RWPE1 (cell line): ENCODE measurements at regions not wholly inside any gene's neighbourhood (a gene's known extent, or its start where the extent isn't known, plus 50 kb on each side); places are given as distances from the start of the nearest gene placed in this dataset.

Source experiments
- CTCF ChIA-PET: fragments of 350-600 bp; sonication (Branson Sonifier 250); formaldehyde crosslinking; extraction: SDS; loops from one replicate; lab custom pipeline; 2021; lab: Yijun Ruan, JAX
- POLR2A ChIA-PET: fragments of 400-600 bp; formaldehyde crosslinking; extraction: SDS; loops from one replicate; lab custom pipeline; 2020; ENCODE audit warnings: antibody characterized with exemption; ENCODE audit not compliant: low non-redundant PET; lab: Yijun Ruan, JAX
- DNase-seq: peaks from one replicate; pipeline ENCODE4 v3.0.0; 2012; ENCODE audit warnings: low spot score
- H3K27ac ChIP-seq: fragments of 450-650 bp; 2 replicates; pipeline ENCODE4 v1.5.1; 2017
- TF ChIP-seq, protein P1 (sequence below): fragments of 450-650 bp; conservative IDR thresholded peaks from 2 replicates; pipeline ENCODE4 v1.5.1; 2017; ENCODE audit warnings: low read depth, mild to moderate bottlenecking

DNA sequence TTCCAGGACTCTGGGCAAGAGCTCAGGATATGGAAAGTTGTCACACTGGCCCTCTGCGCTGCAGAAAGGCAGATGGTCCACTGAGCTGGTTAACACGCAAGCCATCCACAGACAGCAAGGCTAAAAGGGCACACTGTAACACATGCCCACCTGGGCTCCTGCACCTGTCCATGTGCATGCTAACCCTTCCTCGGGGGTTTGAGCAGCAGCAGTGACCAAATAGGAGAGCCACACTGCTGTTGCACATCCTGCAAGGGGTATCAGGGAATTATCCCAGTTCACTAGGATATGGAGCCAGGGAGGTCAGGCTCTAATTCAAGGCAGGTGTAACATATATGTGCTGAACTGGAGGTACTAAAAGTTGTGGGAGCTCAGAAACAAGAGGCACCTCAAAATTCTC, 471.0 kb upstream of the CDH5 start:
- ChIA-PET POLR2A (no interaction called here), CTCF (no interaction called here)
- DNase-seq: no peak
- H3K27ac ChIP-seq: no peak overlapping the region
- TF ChIP-seq, protein P1, sequence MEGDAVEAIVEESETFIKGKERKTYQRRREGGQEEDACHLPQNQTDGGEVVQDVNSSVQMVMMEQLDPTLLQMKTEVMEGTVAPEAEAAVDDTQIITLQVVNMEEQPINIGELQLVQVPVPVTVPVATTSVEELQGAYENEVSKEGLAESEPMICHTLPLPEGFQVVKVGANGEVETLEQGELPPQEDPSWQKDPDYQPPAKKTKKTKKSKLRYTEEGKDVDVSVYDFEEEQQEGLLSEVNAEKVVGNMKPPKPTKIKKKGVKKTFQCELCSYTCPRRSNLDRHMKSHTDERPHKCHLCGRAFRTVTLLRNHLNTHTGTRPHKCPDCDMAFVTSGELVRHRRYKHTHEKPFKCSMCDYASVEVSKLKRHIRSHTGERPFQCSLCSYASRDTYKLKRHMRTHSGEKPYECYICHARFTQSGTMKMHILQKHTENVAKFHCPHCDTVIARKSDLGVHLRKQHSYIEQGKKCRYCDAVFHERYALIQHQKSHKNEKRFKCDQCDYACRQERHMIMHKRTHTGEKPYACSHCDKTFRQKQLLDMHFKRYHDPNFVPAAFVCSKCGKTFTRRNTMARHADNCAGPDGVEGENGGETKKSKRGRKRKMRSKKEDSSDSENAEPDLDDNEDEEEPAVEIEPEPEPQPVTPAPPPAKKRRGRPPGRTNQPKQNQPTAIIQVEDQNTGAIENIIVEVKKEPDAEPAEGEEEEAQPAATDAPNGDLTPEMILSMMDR: no peak

DNA sequence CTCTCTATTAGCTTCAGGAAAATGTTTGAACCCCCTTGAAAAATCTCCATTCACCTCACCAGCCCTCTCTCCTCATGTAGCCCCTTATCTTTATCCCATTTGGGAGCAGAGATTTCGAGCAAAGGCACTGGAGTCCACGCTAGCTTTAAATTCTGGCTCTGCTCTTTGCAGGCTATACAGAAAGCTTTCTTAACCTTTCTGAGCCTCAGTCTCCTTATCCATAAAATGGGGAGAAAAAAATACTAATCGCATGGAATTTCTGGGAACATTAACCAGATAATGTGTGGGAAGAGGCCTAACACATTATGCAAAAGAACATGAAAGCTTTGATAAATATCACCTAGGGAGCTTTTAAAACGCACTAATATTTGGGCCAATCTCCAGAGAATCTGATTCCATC, 476.3 kb upstream of the CDH5 start:
- DNase-seq: no peak
- H3K27ac ChIP-seq: no peak overlapping the region
- ChIA-PET CTCF (no interaction called here), POLR2A (no interaction called here)
- TF ChIP-seq, protein P1: no peak

DNA sequence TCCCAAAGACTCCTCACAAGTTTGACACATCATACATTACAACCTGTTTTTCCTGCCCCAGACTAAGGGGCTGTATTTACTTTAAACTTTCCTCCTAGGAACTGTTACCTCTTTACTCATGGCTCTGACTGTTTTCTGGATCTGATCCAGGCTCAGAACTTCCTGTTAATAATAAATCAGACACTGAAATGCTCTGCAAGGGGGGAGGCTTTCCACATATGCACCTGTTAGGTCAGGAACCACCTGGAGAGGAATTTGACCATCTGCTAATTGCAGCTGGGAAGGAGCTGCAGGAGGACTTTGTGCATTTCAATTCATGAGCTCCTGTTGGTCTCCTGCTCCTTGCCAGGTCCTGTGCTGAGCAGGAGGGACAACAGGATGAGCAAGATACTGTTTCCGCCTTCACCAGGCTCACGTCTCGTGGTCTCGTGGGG, 476.9 kb upstream of the CDH5 start:
- CTCF ChIA-PET: no interaction called here
- TF ChIP-seq, protein P1: no peak
- H3K27ac ChIP-seq: no peak overlapping the region
- POLR2A ChIA-PET: no interaction called here
- DNase-seq: peak; percentile 32

DNA sequence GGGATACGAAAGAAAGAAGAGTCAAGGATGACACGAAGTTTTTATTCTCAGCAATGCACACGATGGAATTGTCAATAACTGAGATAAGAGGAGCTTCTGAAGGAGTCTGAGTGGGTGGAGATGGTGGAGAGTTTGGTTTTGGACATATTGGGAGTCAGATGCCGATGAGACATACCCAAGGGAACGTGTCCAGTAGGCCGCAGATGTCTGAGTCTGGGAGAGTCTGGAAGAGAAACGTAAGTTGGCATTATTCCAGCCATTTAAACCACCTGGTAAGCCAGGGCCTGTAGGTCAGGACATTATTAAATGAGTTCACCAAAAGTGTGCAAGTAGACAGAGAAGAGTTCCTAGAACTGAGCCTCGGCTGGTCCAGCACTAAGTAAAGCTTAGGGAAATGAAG, 478.3 kb upstream of the CDH5 start:
- CTCF ChIA-PET: no interaction called here
- POLR2A ChIA-PET: no interaction called here
- no peak overlapping the region for H3K27ac ChIP-seq
- no peak for DNase-seq
- TF ChIP-seq, protein P1: no peak

DNA sequence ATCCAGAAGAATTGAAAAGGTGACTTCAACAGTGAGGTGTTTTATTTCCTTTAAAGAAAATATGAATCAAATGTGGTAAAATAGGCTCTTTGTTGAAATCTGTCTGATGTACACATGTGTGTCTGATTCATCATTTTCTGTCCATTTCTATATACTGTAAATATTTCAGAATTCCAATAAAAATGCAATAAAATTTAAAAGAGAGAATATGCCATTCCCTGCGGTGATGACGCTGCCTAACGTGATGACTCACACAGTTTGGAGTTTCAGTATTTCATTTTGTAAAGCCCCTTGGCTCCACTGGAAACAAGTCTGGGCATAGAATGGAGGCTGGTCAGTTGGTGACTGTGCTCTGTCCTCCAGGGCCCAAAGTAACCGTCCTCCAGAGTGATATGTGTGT, 482.5 kb upstream of the CDH5 start:
- peak; percentile 80 for DNase-seq
- ChIA-PET POLR2A (no interaction called here), CTCF (no interaction called here)
- H3K27ac ChIP-seq: peak overlapping the region; percentile 81
- TF ChIP-seq, protein P1: no peak

DNA sequence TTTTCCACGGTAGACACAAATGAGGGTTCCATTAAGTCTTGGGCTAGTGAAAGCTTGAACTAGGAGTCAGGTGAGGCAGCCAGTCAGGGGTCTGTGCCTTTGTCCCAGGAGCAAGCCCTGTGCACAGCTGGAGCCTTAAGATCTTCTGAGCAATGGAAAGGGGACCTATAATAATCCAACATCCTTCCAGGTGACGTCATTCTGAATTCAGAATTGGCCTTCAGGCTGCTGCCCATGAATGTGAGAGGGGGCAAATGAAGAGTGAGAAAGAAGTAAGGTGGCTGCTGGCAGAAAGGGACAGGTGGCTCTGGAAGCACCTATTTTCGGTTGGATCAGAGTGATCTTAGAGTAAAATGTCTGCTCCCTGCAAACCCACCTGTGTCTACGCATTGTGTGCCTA, 488.1 kb upstream of the CDH5 start:
- ChIA-PET CTCF (no interaction called here), POLR2A (no interaction called here)
- TF ChIP-seq, protein P1: no peak
- DNase-seq: no peak
- H3K27ac ChIP-seq: no peak overlapping the region

DNA sequence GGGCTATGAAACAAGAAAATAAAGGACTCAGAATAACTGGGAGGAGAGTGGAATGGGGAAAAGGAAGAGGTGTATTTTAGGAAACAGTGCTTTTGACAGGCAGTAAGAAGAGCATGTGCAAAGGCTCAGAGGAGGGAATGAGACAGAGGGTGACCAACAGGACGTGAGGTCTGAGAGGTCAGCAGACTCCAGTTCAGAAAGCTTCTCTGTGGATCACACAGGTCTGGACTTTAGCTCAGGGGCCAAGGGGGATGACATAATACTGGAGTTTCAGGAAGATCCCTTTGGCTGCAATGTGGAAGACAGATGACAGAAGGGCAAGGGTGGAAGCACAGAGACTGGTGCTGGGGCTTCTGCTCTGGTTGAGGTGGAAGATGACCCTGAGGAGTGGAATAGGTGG, 489.9 kb upstream of the CDH5 start:
- no peak for DNase-seq
- CTCF ChIA-PET: no interaction called here
- no peak overlapping the region for H3K27ac ChIP-seq
- TF ChIP-seq, protein P1: no peak
- POLR2A ChIA-PET: no interaction called here
